ENCODE measurements at regions not wholly inside any gene's neighbourhood (a gene's known extent, or its start where the extent isn't known, plus 50 kb on each side); places are given as distances from the start of the nearest gene placed in this dataset.

DNA sequence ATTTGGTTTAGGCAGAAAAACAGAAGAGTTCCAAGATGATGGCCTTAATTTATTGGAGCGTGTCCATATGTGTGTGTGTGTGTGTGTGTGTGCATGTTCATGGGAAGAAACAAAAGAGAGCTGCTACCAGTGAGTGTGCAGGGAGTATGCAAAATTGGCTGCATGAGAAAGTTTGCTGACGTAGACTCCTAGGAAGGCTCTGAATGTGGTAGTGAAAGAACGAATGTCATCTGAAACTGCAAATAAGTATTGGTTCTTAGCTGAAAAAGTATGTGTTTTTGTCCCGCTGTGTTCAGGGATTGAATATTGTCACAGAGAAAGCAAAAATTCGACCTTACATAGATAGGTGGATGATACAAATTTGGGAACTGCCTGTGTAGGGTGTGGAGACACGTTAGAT lies 542.6 kb upstream of the COX7C start (continued):
- TF ChIP-seq PRDM4 (CRISPR knock-in tag; IDR thresholded peaks at IDR 0.05; ENCODE audit: borderline replicate concordance) (no peak), ZNF350 (CRISPR knock-in tag; IDR thresholded peaks at IDR 0.05; ENCODE audit: borderline replicate concordance, low read depth) (no peak), KLF9 (CRISPR knock-in tag; IDR thresholded peaks at IDR 0.05; ENCODE audit: low read depth) (no peak)

DNA sequence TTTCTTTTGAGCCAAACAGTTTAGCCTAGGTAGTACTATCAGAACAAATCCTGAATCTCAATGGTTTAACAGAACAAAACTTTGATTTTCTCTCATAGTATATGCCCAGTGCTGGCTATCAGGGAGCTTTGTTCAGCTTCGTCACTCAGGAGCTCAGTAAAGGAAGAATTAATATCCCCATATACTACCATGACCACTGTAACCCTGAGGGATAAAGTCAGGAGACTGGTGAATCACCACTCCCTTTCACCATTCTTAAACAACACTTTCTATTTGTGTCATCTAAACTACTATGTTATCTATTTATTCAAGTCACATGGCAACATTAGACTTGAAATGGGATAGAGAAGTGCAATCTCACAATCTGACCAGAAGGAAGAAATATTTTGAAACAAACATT lies 522.6 kb upstream of the COX7C start:
- H3K4me1 ChIP-seq (ENCODE audit: insufficient read depth, low read length): no peaks in the 10 kb centered on the region
- no peaks in the 10 kb centered on the region for H3K79me2 ChIP-seq (ENCODE audit: insufficient read depth, low read length)
- DNase-seq (ENCODE audit: low spot score) (no peak), FAIRE-seq (no peak), ATAC-seq (no peak)
- no peak overlapping the region for H2AFZ ChIP-seq (ENCODE audit: low read length)
- no peak overlapping the region for H3K4me3 ChIP-seq (replicated peaks in 1 of 3; ENCODE audit: insufficient read depth in 1 of 3, low read depth in 2 of 3, low read length in 3 of 3)
- ChIA-PET CTCF (ENCODE audit: low intra/inter-chr PET ratio, low total read pairs) (no interaction called here), POLR2A (no interaction called here)
- H3K36me3 ChIP-seq (replicated peaks in 1 of 2; ENCODE audit: control insufficient read depth in 1 of 2, insufficient read depth in 2 of 2, low read length in 2 of 2): no peaks in the 10 kb centered on the region
- H4K20me1 ChIP-seq (ENCODE audit: insufficient read depth, low read length): no peaks in the 10 kb centered on the region
- H3K4me2 ChIP-seq (ENCODE audit: low read depth, low read length): no peak overlapping the region
- in situ Hi-C loops (cut with HindIII; ENCODE audit: extremely low pct_ligation_motif_present, low pct_unique_long_range_greater_than_20kb) (no loop called here), intact Hi-C loops (cut with micrococcal nuclease; ENCODE audit: unreplicated experiment) (no loop called here)
- H3K9ac ChIP-seq (ENCODE audit: insufficient read depth, low read depth, low read length): no peak overlapping the region
- BruUV-seq (replicated peaks): no TSS peak
- no peak overlapping the region for H3K27ac ChIP-seq (ENCODE audit: extremely low read length, insufficient read depth, low read length)
- no peaks in the 10 kb centered on the region for H3K9me3 ChIP-seq (ENCODE audit: low read length)
- 7% methylated on average over 1 of the region's 1 CpG for WGBS (ENCODE audit: low lambda C conversion rate)
- no peaks in the 10 kb centered on the region; a peak in 1 of 5 replicates for H3K27me3 ChIP-seq (ENCODE audit: control insufficient read depth in 1 of 2, insufficient read depth in 2 of 2, low read length in 2 of 2)
- TF ChIP-seq RNF2 (conservative IDR thresholded peaks at IDR 0.05; ENCODE audit: low read depth) (no peak), MTA3 (CRISPR knock-in tag; IDR thresholded peaks at IDR 0.05) (no peak), ZBTB7A (CRISPR knock-in tag; IDR thresholded peaks at IDR 0.05) (no peak), RARA (CRISPR knock-in tag; IDR thresholded peaks at IDR 0.05) (no peak), NCOR1 (IDR thresholded peaks at IDR 0.05; ENCODE audit: borderline replicate concordance, low read length) (no peak), ISL2 (CRISPR knock-in tag; IDR thresholded peaks at IDR 0.05) (no peak), STAG1 (CRISPR knock-in tag; IDR thresholded peaks at IDR 0.05) (no peak), PAX8 (CRISPR knock-in tag; IDR thresholded peaks at IDR 0.05; ENCODE audit: borderline replicate concordance) (no peak)
- TF ChIP-seq, protein P1, sequence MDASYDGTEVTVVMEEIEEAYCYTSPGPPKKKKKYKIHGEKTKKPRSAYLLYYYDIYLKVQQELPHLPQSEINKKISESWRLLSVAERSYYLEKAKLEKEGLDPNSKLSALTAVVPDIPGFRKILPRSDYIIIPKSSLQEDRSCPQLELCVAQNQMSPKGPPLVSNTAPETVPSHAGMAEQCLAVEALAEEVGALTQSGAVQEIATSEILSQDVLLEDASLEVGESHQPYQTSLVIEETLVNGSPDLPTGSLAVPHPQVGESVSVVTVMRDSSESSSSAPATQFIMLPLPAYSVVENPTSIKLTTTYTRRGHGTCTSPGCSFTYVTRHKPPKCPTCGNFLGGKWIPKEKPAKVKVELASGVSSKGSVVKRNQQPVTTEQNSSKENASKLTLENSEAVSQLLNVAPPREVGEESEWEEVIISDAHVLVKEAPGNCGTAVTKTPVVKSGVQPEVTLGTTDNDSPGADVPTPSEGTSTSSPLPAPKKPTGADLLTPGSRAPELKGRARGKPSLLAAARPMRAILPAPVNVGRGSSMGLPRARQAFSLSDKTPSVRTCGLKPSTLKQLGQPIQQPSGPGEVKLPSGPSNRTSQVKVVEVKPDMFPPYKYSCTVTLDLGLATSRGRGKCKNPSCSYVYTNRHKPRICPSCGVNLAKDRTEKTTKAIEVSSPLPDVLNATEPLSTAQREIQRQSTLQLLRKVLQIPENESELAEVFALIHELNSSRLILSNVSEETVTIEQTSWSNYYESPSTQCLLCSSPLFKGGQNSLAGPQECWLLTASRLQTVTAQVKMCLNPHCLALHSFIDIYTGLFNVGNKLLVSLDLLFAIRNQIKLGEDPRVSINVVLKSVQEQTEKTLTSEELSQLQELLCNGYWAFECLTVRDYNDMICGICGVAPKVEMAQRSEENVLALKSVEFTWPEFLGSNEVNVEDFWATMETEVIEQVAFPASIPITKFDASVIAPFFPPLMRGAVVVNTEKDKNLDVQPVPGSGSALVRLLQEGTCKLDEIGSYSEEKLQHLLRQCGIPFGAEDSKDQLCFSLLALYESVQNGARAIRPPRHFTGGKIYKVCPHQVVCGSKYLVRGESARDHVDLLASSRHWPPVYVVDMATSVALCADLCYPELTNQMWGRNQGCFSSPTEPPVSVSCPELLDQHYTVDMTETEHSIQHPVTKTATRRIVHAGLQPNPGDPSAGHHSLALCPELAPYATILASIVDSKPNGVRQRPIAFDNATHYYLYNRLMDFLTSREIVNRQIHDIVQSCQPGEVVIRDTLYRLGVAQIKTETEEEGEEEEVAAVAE (CRISPR knock-in tag; IDR thresholded peaks at IDR 0.05; ENCODE audit: borderline replicate concordance): no peak
- TF ChIP-seq, protein P2, sequence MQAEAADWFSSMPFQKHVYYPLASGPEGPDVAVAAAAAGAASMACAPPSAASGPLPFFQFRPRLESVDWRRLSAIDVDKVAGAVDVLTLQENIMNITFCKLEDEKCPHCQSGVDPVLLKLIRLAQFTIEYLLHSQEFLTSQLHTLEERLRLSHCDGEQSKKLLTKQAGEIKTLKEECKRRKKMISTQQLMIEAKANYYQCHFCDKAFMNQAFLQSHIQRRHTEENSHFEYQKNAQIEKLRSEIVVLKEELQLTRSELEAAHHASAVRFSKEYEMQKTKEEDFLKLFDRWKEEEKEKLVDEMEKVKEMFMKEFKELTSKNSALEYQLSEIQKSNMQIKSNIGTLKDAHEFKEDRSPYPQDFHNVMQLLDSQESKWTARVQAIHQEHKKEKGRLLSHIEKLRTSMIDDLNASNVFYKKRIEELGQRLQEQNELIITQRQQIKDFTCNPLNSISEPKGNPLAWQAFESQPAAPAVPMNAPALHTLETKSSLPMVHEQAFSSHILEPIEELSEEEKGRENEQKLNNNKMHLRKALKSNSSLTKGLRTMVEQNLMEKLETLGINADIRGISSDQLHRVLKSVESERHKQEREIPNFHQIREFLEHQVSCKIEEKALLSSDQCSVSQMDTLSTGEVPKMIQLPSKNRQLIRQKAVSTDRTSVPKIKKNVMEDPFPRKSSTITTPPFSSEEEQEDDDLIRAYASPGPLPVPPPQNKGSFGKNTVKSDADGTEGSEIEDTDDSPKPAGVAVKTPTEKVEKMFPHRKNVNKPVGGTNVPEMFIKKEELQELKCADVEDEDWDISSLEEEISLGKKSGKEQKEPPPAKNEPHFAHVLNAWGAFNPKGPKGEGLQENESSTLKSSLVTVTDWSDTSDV (CRISPR knock-in tag; IDR thresholded peaks at IDR 0.05): no peak
- TF ChIP-seq, protein P3, sequence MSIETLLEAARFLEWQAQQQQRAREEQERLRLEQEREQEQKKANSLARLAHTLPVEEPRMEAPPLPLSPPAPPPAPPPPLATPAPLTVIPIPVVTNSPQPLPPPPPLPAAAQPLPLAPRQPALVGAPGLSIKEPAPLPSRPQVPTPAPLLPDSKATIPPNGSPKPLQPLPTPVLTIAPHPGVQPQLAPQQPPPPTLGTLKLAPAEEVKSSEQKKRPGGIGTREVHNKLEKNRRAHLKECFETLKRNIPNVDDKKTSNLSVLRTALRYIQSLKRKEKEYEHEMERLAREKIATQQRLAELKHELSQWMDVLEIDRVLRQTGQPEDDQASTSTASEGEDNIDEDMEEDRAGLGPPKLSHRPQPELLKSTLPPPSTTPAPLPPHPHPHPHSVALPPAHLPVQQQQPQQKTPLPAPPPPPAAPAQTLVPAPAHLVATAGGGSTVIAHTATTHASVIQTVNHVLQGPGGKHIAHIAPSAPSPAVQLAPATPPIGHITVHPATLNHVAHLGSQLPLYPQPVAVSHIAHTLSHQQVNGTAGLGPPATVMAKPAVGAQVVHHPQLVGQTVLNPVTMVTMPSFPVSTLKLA (IDR thresholded peaks at IDR 0.05): no peak

Measured in HepG2 (cell line).